GM18858 (cell line): ENCODE measurements at regions not wholly inside any gene's neighbourhood (a gene's known extent, or its start where the extent isn't known, plus 50 kb on each side); places are given as distances from the start of the nearest gene placed in this dataset.
A peak's percentile ranks its signal among the peaks of the same experiment; 100 is the strongest.

Source experiments
- ATAC-seq: cut with Tn5 transposase; IDR thresholded peaks from one replicate; pipeline ENCODE4 v1.9.1; 2021; ENCODE audit not compliant: unreplicated experiment

GRCh38 chr12:25009496-25010092, 60.7 kb upstream of the BCAT1 start:
- no peak for ATAC-seq

GRCh38 chr12:25005376-25005775, 56.5 kb upstream of the BCAT1 start:
- ATAC-seq = peak; percentile 41

- ATAC-seq = no peak
Observed at GRCh38 chr12:25004447-25004846, 55.5 kb upstream of the BCAT1 start.

DNA sequence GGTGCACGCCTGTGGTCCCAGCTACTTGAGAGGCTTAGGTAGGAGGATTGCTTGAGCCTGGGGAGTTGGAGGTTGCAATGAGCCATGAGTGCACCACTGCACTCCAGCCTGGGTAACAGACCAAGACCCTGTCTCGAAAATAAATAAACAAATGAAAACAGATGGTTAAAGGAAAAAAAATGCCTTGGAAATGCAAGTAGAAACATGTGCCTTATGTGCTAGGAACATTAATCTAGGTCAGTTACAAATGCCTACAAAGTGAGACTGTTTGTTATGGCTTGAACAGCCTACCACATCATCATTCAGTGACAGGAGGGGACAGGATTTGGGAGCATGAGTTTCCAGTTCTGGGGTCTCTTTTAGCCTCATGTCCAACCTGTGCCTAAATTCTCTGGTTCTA, 52.4 kb upstream of the BCAT1 start:
- ATAC-seq = no peak
